ENCODE measurements at regions not wholly inside any gene's neighbourhood (a gene's known extent, or its start where the extent isn't known, plus 50 kb on each side); places are given as distances from the start of the nearest gene placed in this dataset.

DNA sequence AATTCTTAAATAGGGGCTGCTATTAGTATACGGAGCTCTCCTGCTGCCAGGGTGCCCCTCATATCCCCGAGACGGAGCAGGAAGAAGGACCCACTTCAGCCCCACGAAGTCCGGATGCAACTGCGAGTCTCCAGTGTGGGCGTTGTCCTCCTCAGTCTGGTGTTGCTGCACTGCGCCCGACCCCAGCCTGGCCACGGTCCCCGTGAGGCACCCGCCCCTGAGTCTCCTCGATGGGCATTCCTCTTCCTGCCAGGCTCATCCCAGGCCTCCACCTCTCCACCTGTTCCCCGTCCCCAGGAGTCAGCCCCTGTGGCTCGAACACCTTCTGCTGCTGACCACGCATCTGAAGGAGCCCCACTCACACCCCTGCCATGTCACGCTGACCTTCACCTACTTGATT, 68.1 kb upstream of the SFSWAP start:
- TF ChIP-seq, protein P1, sequence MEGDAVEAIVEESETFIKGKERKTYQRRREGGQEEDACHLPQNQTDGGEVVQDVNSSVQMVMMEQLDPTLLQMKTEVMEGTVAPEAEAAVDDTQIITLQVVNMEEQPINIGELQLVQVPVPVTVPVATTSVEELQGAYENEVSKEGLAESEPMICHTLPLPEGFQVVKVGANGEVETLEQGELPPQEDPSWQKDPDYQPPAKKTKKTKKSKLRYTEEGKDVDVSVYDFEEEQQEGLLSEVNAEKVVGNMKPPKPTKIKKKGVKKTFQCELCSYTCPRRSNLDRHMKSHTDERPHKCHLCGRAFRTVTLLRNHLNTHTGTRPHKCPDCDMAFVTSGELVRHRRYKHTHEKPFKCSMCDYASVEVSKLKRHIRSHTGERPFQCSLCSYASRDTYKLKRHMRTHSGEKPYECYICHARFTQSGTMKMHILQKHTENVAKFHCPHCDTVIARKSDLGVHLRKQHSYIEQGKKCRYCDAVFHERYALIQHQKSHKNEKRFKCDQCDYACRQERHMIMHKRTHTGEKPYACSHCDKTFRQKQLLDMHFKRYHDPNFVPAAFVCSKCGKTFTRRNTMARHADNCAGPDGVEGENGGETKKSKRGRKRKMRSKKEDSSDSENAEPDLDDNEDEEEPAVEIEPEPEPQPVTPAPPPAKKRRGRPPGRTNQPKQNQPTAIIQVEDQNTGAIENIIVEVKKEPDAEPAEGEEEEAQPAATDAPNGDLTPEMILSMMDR (IDR thresholded peaks at IDR 0.05; ENCODE audit: insufficient read depth, low read length) = no peak
- no peak for TF ChIP-seq GABPA (IDR thresholded peaks at IDR 0.05; ENCODE audit: low read depth)
- TF ChIP-seq, protein P2, sequence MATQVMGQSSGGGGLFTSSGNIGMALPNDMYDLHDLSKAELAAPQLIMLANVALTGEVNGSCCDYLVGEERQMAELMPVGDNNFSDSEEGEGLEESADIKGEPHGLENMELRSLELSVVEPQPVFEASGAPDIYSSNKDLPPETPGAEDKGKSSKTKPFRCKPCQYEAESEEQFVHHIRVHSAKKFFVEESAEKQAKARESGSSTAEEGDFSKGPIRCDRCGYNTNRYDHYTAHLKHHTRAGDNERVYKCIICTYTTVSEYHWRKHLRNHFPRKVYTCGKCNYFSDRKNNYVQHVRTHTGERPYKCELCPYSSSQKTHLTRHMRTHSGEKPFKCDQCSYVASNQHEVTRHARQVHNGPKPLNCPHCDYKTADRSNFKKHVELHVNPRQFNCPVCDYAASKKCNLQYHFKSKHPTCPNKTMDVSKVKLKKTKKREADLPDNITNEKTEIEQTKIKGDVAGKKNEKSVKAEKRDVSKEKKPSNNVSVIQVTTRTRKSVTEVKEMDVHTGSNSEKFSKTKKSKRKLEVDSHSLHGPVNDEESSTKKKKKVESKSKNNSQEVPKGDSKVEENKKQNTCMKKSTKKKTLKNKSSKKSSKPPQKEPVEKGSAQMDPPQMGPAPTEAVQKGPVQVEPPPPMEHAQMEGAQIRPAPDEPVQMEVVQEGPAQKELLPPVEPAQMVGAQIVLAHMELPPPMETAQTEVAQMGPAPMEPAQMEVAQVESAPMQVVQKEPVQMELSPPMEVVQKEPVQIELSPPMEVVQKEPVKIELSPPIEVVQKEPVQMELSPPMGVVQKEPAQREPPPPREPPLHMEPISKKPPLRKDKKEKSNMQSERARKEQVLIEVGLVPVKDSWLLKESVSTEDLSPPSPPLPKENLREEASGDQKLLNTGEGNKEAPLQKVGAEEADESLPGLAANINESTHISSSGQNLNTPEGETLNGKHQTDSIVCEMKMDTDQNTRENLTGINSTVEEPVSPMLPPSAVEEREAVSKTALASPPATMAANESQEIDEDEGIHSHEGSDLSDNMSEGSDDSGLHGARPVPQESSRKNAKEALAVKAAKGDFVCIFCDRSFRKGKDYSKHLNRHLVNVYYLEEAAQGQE (IDR thresholded peaks at IDR 0.05; ENCODE audit: insufficient replicate concordance, low read depth) = no peak
